HepG2 (cell line): ENCODE measurements at regions not wholly inside any gene's neighbourhood (a gene's known extent, or its start where the extent isn't known, plus 50 kb on each side); places are given as distances from the start of the nearest gene placed in this dataset.

Experiments used
- ATAC-seq: fragments of 200-7000 bp; cut with Tn5 transposase; 3 replicates; pipeline ENCODE4 v1.9.1; 2020; ENCODE audit warnings: mild to moderate bottlenecking, moderate library complexity
- BruUV-seq: library from RNA; stranded (reverse); fragments of 400-500 nt; replicated peaks from 2 replicates; lab custom pipeline; 2021; lab: Mats Ljungman, UMichigan
- CTCF ChIA-PET: fragments of 300-600 bp; formaldehyde crosslinking; extraction: SDS; loops from one replicate; lab custom pipeline; 2021; ENCODE audit warnings: low total read pairs, inconsistent platforms, low intra/inter-chr PET ratio; lab: Yijun Ruan, JAX
- POLR2A ChIA-PET: fragments of 350-600 bp; sonication (Branson Sonifier 250); formaldehyde crosslinking; loops from one replicate; lab custom pipeline; 2020; ENCODE audit warnings: antibody characterized with exemption, inconsistent platforms; lab: Yijun Ruan, JAX
- DNase-seq: peaks from one replicate; pipeline ENCODE4 v3.0.0-alpha.2; 2015; ENCODE audit warnings: low spot score
- FAIRE-seq: peaks from 3 replicates; lab custom pipeline; 2011; peaks lifted over from hg19 to GRCh38; lab: Jason Lieb, UNC
- H2AFZ ChIP-seq: one replicate; pipeline ENCODE4 v1.6.1; 2011; ENCODE audit warnings: low read length, inconsistent platforms
- H3K27ac ChIP-seq: fragments of 300-600 bp; 3 replicates; pipeline ENCODE4 v1.8.0; 2011; ENCODE audit warnings: mixed run types, mild to moderate bottlenecking, mixed read lengths, low read length, inconsistent platforms; ENCODE audit not compliant: insufficient read depth; ENCODE audit errors: extremely low read length
- H3K27me3 ChIP-seq, 2 experiments: fragments of 200-600 bp in 1 of 2; 2 replicates in 1 of 2; 3 replicates in 1 of 2; pipeline versions ENCODE4 v1.6.0 to v1.8.0; 2011; ENCODE audit warnings: low read length in 2 of 2, mild to moderate bottlenecking in 2 of 2, moderate library complexity in 2 of 2, inconsistent platforms in 1 of 2; ENCODE audit not compliant: insufficient read depth in 2 of 2, control insufficient read depth in 1 of 2
- H3K36me3 ChIP-seq, 2 experiments: fragments of 200-600 bp in 1 of 2; replicated peaks in 1 of 2; 2 replicates in 1 of 2; 3 replicates in 1 of 2; pipeline versions ENCODE4 v1.5.1 to v1.8.0; 2011; ENCODE audit warnings: low read length in 2 of 2, inconsistent platforms in 1 of 2; ENCODE audit not compliant: insufficient read depth in 2 of 2, control insufficient read depth in 1 of 2
- H3K4me1 ChIP-seq: 2 replicates; pipeline ENCODE4 v1.5.1; 2012; ENCODE audit warnings: low read length, inconsistent platforms; ENCODE audit not compliant: insufficient read depth
- H3K4me2 ChIP-seq: 2 replicates; pipeline ENCODE4 v1.6.0; 2011; ENCODE audit warnings: low read depth, low read length, inconsistent platforms
- H3K4me3 ChIP-seq, 3 experiments: fragments of 200-600 bp in 1 of 3; sonication (generic), shearing (Covaris generic) in 1 of 3; replicated peaks in 1 of 3; 2 replicates each; pipeline ENCODE4 v1.5.1; 2011 to 2016; ENCODE audit warnings: low read length in 3 of 3, inconsistent platforms in 2 of 3, low read depth in 2 of 3, mild to moderate bottlenecking in 2 of 3, control low read depth in 1 of 3, mixed read lengths in 1 of 3; ENCODE audit not compliant: insufficient read depth in 1 of 3
- H3K79me2 ChIP-seq: one replicate; pipeline ENCODE4 v1.6.1; 2011; ENCODE audit warnings: low read length, inconsistent platforms; ENCODE audit not compliant: insufficient read depth
- H3K9ac ChIP-seq: 2 replicates; pipeline ENCODE4 v1.6.0; 2011; ENCODE audit warnings: mild to moderate bottlenecking, low read depth, low read length, inconsistent platforms; ENCODE audit not compliant: insufficient read depth
- H3K9me3 ChIP-seq: 2 replicates; pipeline ENCODE4 v1.5.1; 2012; ENCODE audit warnings: mild to moderate bottlenecking, low read length
- H4K20me1 ChIP-seq: 2 replicates; pipeline ENCODE4 v1.6.0; 2011; ENCODE audit warnings: inconsistent platforms, mild to moderate bottlenecking, low read length, moderate library complexity; ENCODE audit not compliant: insufficient read depth
- ETV6 ChIP-seq: sonication (generic); formaldehyde crosslinking; conservative IDR thresholded peaks from 2 replicates; pipeline ENCODE4 v1.4.0; 2020; ENCODE audit warnings: missing genetic modification reagents
- GATAD1 ChIP-seq: IDR thresholded peaks from 2 replicates; pipeline ENCODE4 v1.6.1; 2016; ENCODE audit warnings: missing genetic modification reagents, missing compliant biosample characterization
- KMT2B ChIP-seq: IDR thresholded peaks from 2 replicates; pipeline ENCODE4 v1.6.1; 2016; ENCODE audit warnings: missing genetic modification reagents, missing compliant biosample characterization
- NCOA2 ChIP-seq: sonication (generic); formaldehyde crosslinking; IDR thresholded peaks from 2 replicates; pipeline ENCODE4 v1.8.0; 2022; ENCODE audit warnings: inconsistent platforms
- PAWR ChIP-seq: sonication (generic); formaldehyde crosslinking; IDR thresholded peaks from 2 replicates; pipeline ENCODE4 v1.4.0; 2020; ENCODE audit warnings: missing genetic modification reagents, mild to moderate bottlenecking, borderline replicate concordance
- PTBP1 ChIP-seq: fragments of 200-400 bp; formaldehyde crosslinking; IDR thresholded peaks from 2 replicates; pipeline ENCODE4 v1.6.1; 2018; ENCODE audit warnings: low read length, low read depth; ENCODE audit not compliant: poor library complexity, severe bottlenecking
- RBFOX2 ChIP-seq: fragments of 200-400 bp; formaldehyde crosslinking; IDR thresholded peaks from 2 replicates; pipeline ENCODE4 v1.6.1; 2017; ENCODE audit warnings: low read depth, mild to moderate bottlenecking, low read length
- RFX3 ChIP-seq: IDR thresholded peaks from 2 replicates; pipeline ENCODE4 v1.6.1; 2016; ENCODE audit warnings: missing biosample characterization, missing genetic modification reagents
- STAG1 ChIP-seq: sonication (generic); formaldehyde crosslinking; IDR thresholded peaks from 2 replicates; pipeline ENCODE4 v1.4.0; 2020; ENCODE audit warnings: missing genetic modification reagents
- ZNF10 ChIP-seq: sonication (generic); formaldehyde crosslinking; IDR thresholded peaks from 2 replicates; pipeline ENCODE4 v1.4.0; 2020; ENCODE audit warnings: mild to moderate bottlenecking, low read depth, missing genetic modification reagents, borderline replicate concordance
- ZNF629 ChIP-seq: sonication (generic); formaldehyde crosslinking; conservative IDR thresholded peaks from 2 replicates; pipeline ENCODE4 v1.5.0; 2020; ENCODE audit warnings: missing genetic modification reagents
- ZNF7 ChIP-seq: IDR thresholded peaks from 2 replicates; pipeline ENCODE4 v1.6.1; 2016; ENCODE audit warnings: missing biosample characterization, missing genetic modification reagents
- ZNF720 ChIP-seq: sonication (generic); formaldehyde crosslinking; IDR thresholded peaks from 2 replicates; pipeline ENCODE4 v1.4.0; 2020; ENCODE audit warnings: missing genetic modification reagents
- WGBS: methylation state at CpG from one replicate; pipeline ENCODE4 v1.1.6; 2017; ENCODE audit warnings: low lambda C conversion rate; 5-methylcytosine and 5-hydroxymethylcytosine counted together
- in situ Hi-C: cut with HindIII; loops from 2 replicates; pipeline ENCODE4 v1.10.0; 2017; ENCODE audit warnings: low pct_unique_long_range_greater_than_20kb; ENCODE audit not compliant: extremely low pct_ligation_motif_present
- intact Hi-C: fragments of 100-400 bp; cut with micrococcal nuclease; formaldehyde crosslinking; loops from one replicate; pipeline ENCODE4 v1.10.0; 2022; ENCODE audit not compliant: unreplicated experiment
- TF ChIP-seq, protein P1 (sequence below): IDR thresholded peaks from 2 replicates; pipeline ENCODE4 v1.6.1; 2016; ENCODE audit warnings: control low read depth
- TF ChIP-seq, protein P2 (sequence below): sonication (generic); formaldehyde crosslinking; IDR thresholded peaks from 2 replicates; pipeline ENCODE4 v1.5.1; 2020; ENCODE audit warnings: missing genetic modification reagents, mild to moderate bottlenecking, borderline replicate concordance
- TF ChIP-seq, protein P3 (sequence below): sonication (generic); formaldehyde crosslinking; IDR thresholded peaks from 2 replicates; pipeline ENCODE4 v1.5.0; 2020; ENCODE audit warnings: mild to moderate bottlenecking, missing genetic modification reagents
- TF ChIP-seq, protein P4 (sequence below): sonication (generic); formaldehyde crosslinking; IDR thresholded peaks from 2 replicates; pipeline ENCODE4 v1.8.0; 2022; ENCODE audit warnings: mild to moderate bottlenecking, missing genetic modification reagents, moderate library complexity

DNA sequence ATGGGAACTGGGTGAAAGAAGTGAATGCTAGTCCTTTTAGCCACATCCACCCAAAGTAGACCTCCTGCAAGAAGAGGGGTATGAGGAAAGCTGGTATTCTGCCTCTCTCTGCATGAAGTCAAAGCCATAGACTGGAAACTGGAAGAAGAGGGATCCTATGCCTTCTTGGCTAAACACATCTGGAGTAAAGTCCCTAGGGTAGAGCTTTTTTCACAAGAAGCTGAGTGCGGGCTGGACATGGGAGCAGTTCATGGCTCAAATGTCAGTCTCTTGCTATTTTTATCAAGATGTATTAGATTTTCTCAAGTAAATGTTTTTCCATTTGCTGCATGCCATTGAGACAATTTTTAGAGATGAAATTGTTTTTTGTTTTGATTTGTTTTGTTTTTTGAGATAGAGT lies 206.5 kb upstream of the TMEM72 start:
- no peak overlapping the region for H3K4me2 ChIP-seq
- ATAC-seq (no peak), FAIRE-seq (no peak)
- H3K9ac ChIP-seq = no peak overlapping the region
- CTCF ChIA-PET = no interaction called here
- no peaks in the 10 kb centered on the region for H3K79me2 ChIP-seq
- POLR2A ChIA-PET = no interaction called here
- no peak overlapping the region for H3K27ac ChIP-seq
- intact Hi-C loops = no loop called here
- no peaks in the 10 kb centered on the region for H3K36me3 ChIP-seq
- H3K9me3 ChIP-seq = no peaks in the 10 kb centered on the region
- no peak overlapping the region for H3K4me3 ChIP-seq
- H3K4me1 ChIP-seq = no peaks in the 10 kb centered on the region
- H3K27me3 ChIP-seq = no peaks in the 10 kb centered on the region
- WGBS = 52% methylated on average over 1 of the region's 1 CpG
- no TSS peak for BruUV-seq
- H2AFZ ChIP-seq = no peak overlapping the region
- in situ Hi-C loops = no loop called here
- H4K20me1 ChIP-seq = no peaks in the 10 kb centered on the region
- TF ChIP-seq ZNF10 (no peak), RBFOX2 (no peak), PTBP1 (no peak), KMT2B (no peak), RFX3 (CRISPR knock-in tag) (no peak), ZNF7 (CRISPR knock-in tag) (no peak), GATAD1 (CRISPR knock-in tag) (no peak), ZNF629 (CRISPR knock-in tag) (no peak), ETV6 (no peak), NCOA2 (CRISPR knock-in tag) (no peak), PAWR (no peak), ZNF720 (CRISPR knock-in tag) (no peak), STAG1 (CRISPR knock-in tag) (no peak)
- TF ChIP-seq, protein P1, sequence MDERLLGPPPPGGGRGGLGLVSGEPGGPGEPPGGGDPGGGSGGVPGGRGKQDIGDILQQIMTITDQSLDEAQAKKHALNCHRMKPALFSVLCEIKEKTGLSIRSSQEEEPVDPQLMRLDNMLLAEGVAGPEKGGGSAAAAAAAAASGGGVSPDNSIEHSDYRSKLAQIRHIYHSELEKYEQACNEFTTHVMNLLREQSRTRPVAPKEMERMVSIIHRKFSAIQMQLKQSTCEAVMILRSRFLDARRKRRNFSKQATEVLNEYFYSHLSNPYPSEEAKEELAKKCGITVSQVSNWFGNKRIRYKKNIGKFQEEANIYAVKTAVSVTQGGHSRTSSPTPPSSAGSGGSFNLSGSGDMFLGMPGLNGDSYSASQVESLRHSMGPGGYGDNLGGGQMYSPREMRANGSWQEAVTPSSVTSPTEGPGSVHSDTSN = no peak
- TF ChIP-seq, protein P2, sequence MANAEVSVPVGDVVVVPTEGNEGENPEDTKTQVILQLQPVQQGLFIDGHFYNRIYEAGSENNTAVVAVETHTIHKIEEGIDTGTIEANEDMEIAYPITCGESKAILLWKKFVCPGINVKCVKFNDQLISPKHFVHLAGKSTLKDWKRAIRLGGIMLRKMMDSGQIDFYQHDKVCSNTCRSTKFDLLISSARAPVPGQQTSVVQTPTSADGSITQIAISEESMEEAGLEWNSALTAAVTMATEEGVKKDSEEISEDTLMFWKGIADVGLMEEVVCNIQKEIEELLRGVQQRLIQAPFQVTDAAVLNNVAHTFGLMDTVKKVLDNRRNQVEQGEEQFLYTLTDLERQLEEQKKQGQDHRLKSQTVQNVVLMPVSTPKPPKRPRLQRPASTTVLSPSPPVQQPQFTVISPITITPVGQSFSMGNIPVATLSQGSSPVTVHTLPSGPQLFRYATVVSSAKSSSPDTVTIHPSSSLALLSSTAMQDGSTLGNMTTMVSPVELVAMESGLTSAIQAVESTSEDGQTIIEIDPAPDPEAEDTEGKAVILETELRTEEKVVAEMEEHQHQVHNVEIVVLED (CRISPR knock-in tag) = no peak
- TF ChIP-seq, protein P3, sequence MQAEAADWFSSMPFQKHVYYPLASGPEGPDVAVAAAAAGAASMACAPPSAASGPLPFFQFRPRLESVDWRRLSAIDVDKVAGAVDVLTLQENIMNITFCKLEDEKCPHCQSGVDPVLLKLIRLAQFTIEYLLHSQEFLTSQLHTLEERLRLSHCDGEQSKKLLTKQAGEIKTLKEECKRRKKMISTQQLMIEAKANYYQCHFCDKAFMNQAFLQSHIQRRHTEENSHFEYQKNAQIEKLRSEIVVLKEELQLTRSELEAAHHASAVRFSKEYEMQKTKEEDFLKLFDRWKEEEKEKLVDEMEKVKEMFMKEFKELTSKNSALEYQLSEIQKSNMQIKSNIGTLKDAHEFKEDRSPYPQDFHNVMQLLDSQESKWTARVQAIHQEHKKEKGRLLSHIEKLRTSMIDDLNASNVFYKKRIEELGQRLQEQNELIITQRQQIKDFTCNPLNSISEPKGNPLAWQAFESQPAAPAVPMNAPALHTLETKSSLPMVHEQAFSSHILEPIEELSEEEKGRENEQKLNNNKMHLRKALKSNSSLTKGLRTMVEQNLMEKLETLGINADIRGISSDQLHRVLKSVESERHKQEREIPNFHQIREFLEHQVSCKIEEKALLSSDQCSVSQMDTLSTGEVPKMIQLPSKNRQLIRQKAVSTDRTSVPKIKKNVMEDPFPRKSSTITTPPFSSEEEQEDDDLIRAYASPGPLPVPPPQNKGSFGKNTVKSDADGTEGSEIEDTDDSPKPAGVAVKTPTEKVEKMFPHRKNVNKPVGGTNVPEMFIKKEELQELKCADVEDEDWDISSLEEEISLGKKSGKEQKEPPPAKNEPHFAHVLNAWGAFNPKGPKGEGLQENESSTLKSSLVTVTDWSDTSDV = no peak
- TF ChIP-seq, protein P4, sequence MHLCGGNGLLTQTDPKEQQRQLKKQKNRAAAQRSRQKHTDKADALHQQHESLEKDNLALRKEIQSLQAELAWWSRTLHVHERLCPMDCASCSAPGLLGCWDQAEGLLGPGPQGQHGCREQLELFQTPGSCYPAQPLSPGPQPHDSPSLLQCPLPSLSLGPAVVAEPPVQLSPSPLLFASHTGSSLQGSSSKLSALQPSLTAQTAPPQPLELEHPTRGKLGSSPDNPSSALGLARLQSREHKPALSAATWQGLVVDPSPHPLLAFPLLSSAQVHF (CRISPR knock-in tag) = no peak
- TF ChIP-seq, all 625 proteins: peak for 0
- no peak for DNase-seq
